Mesenchymal stem cell (in vitro differentiated cells and primary cell): ENCODE measurements at regions not wholly inside any gene's neighbourhood (a gene's known extent, or its start where the extent isn't known, plus 50 kb on each side); places are given as distances from the start of the nearest gene placed in this dataset.

Source experiments
- DNase-seq: peaks from one replicate; pipeline ENCODE4 v3.0.0-alpha.2; 2013
- H2AFZ ChIP-seq: one replicate; pipeline ENCODE4 v1.6.1; 2013; ENCODE audit warnings: low read depth, mild to moderate bottlenecking, control low read depth, inconsistent platforms, low read length, moderate library complexity
- H2AK5ac ChIP-seq: 2 replicates; pipeline ENCODE4 v1.6.1; 2013; ENCODE audit warnings: low read length, moderate library complexity, mild to moderate bottlenecking, inconsistent platforms; ENCODE audit not compliant: severe bottlenecking
- H2BK120ac ChIP-seq: one replicate; pipeline ENCODE4 v1.6.1; 2013; ENCODE audit warnings: low read depth, mild to moderate bottlenecking, inconsistent platforms, low read length, moderate library complexity
- H2BK12ac ChIP-seq, 2 experiments: one replicate each; pipeline ENCODE4 v1.6.1; 2013; ENCODE audit warnings: inconsistent platforms in 2 of 2, low read length in 2 of 2, mild to moderate bottlenecking in 2 of 2, moderate library complexity in 2 of 2, control low read depth in 1 of 2
- H2BK15ac ChIP-seq: one replicate; pipeline ENCODE4 v1.6.1; 2013; ENCODE audit warnings: mild to moderate bottlenecking, low read depth, inconsistent platforms; ENCODE audit not compliant: poor library complexity, severe bottlenecking
- H2BK5ac ChIP-seq: 2 replicates; pipeline ENCODE4 v1.6.1; 2013; ENCODE audit warnings: low read depth, mild to moderate bottlenecking, low read length, control low read depth, inconsistent platforms; ENCODE audit not compliant: poor library complexity, severe bottlenecking
- H3K14ac ChIP-seq, 2 experiments: one replicate each; pipeline ENCODE4 v1.6.1; 2013; ENCODE audit warnings: inconsistent platforms in 2 of 2, low read length in 2 of 2, control low read depth in 1 of 2, mild to moderate bottlenecking in 1 of 2, moderate library complexity in 1 of 2
- H3K18ac ChIP-seq, 2 experiments: one replicate each; pipeline ENCODE4 v1.6.1; 2013; ENCODE audit warnings: inconsistent platforms in 2 of 2, low read length in 2 of 2, control low read depth in 1 of 2, low read depth in 1 of 2, mild to moderate bottlenecking in 1 of 2
- H3K23ac ChIP-seq, 2 experiments: one replicate each; pipeline ENCODE4 v1.6.1; 2013; ENCODE audit warnings: inconsistent platforms in 2 of 2, low read length in 2 of 2, mild to moderate bottlenecking in 2 of 2, moderate library complexity in 2 of 2, control low read depth in 1 of 2
- H3K27ac ChIP-seq: 2 replicates; pipeline ENCODE4 v1.5.1; 2013; ENCODE audit warnings: mild to moderate bottlenecking, moderate library complexity, low read length, control low read depth, inconsistent platforms; ENCODE audit not compliant: poor library complexity, severe bottlenecking
- H3K27me3 ChIP-seq, 2 experiments: 2 replicates each; pipeline versions ENCODE4 v1.6.1 to v1.7.0; 2013; ENCODE audit warnings: low read length in 2 of 2, mild to moderate bottlenecking in 2 of 2, moderate library complexity in 2 of 2, control low read depth in 1 of 2, inconsistent platforms in 1 of 2; ENCODE audit not compliant: control insufficient read depth in 1 of 2, insufficient read depth in 1 of 2
- H3K36me3 ChIP-seq, 2 experiments: 2 replicates each; pipeline versions ENCODE4 v1.6.1 to v1.7.0; 2013; ENCODE audit warnings: low read length in 2 of 2, control low read depth in 1 of 2, inconsistent platforms in 1 of 2, low read depth in 1 of 2, mild to moderate bottlenecking in 1 of 2; ENCODE audit not compliant: insufficient read depth in 2 of 2, control insufficient read depth in 1 of 2
- H3K4ac ChIP-seq, 2 experiments: one replicate each; pipeline ENCODE4 v1.6.1; 2013; ENCODE audit warnings: inconsistent platforms in 2 of 2, low read length in 2 of 2, mild to moderate bottlenecking in 2 of 2, moderate library complexity in 2 of 2, control low read depth in 1 of 2, low read depth in 1 of 2
- H3K4me1 ChIP-seq: 2 replicates; pipeline ENCODE4 v1.6.1; 2013; ENCODE audit warnings: low read depth, low read length, control low read depth; ENCODE audit not compliant: control insufficient read depth, insufficient read depth
- H3K4me2 ChIP-seq: 2 replicates; pipeline ENCODE4 v1.6.1; 2013; ENCODE audit warnings: low read length, mild to moderate bottlenecking, inconsistent platforms; ENCODE audit not compliant: poor library complexity, severe bottlenecking
- H3K4me3 ChIP-seq, 2 experiments: 2 replicates each; pipeline versions ENCODE4 v1.5.1 to v1.7.0; 2013; ENCODE audit warnings: low read length in 2 of 2, mild to moderate bottlenecking in 2 of 2, control low read depth in 1 of 2, low read depth in 1 of 2; ENCODE audit not compliant: insufficient read depth in 1 of 2
- H3K79me1 ChIP-seq: replicated peaks from 2 replicates; pipeline ENCODE4 v1.6.1; 2013; ENCODE audit warnings: mild to moderate bottlenecking, control low read depth, low read length, inconsistent platforms; ENCODE audit not compliant: poor library complexity, severe bottlenecking
- H3K9ac ChIP-seq: 2 replicates; pipeline ENCODE4 v1.7.0; 2013; ENCODE audit warnings: mild to moderate bottlenecking, low read length, moderate library complexity
- H3K9me3 ChIP-seq: 2 replicates; pipeline ENCODE4 v1.7.0; 2013; ENCODE audit warnings: mild to moderate bottlenecking, low read length; ENCODE audit not compliant: control insufficient read depth
- H4K8ac ChIP-seq: one replicate; pipeline ENCODE4 v1.6.1; 2013; ENCODE audit warnings: inconsistent platforms, mild to moderate bottlenecking, low read length, moderate library complexity
- H4K91ac ChIP-seq: one replicate; pipeline ENCODE4 v1.6.1; 2013; ENCODE audit warnings: mild to moderate bottlenecking, low read length, inconsistent platforms
- WGBS: methylation state at CpG from one replicate; pipeline ENCODE4 v1.1.7; 2013; ENCODE audit warnings: mixed read lengths; 5-methylcytosine and 5-hydroxymethylcytosine counted together

DNA sequence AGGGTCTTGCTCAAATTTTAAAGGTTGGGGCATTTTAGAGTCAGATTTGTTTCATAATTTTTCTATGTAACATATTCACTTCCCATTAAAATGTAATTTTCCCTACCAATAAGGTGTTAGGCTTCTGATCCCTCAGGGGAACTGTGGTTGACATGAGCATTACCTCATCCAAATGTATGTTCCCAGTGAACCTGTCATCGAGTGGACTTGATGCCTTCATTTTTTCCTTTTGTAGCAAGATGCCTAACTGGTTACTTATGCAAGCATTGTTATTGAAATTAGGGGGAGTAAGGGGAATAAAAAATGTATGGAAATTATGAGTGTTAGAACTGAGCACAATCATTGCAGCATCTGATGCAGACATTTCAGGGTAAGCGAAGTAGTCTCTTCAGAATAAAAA, 360.5 kb downstream of the BCKDHB start:
- H3K79me1 ChIP-seq, result no peaks in the 10 kb centered on the region
- H3K18ac ChIP-seq, result no peak overlapping the region
- H4K91ac ChIP-seq, result no peak overlapping the region
- no peak overlapping the region for H4K8ac ChIP-seq
- no peaks in the 10 kb centered on the region for H3K4me1 ChIP-seq
- H3K36me3 ChIP-seq, result no peaks in the 10 kb centered on the region
- H2AK5ac ChIP-seq, result no peak overlapping the region
- no peak overlapping the region for H3K14ac ChIP-seq
- H3K23ac ChIP-seq, result no peak overlapping the region
- no peak for DNase-seq
- H3K27ac ChIP-seq, result no peak overlapping the region
- H3K9ac ChIP-seq, result no peak overlapping the region
- no peak overlapping the region for H2BK12ac ChIP-seq
- no peak overlapping the region for H3K4ac ChIP-seq
- H2BK5ac ChIP-seq, result no peak overlapping the region
- H3K4me2 ChIP-seq, result no peak overlapping the region
- no peak overlapping the region for H2AFZ ChIP-seq
- 100% methylated on average over 1 of the region's 2 CpGs for WGBS
- no peak overlapping the region for H3K4me3 ChIP-seq
- H3K27me3 ChIP-seq, result no peaks in the 10 kb centered on the region
- H3K9me3 ChIP-seq, result no peaks in the 10 kb centered on the region
- H2BK15ac ChIP-seq, result no peak overlapping the region
- H2BK120ac ChIP-seq, result no peak overlapping the region

DNA sequence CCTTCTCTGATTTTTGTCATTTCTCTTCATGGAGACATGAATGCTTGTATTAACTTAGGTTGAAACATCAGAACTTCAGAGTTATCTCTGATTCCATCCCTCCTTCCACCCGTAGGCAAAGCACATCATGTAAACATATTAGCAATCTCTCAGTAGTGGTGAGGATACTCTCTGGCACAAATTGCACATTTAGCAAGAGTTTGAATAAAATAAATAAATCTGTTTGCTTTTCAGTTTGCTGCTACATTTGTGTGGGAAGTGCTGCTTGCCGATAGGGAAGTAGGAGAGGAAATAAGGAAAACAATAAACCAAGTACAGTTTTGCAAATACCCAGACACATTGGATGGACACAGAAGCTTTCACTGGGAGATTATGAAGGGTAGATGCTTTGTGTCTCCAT, 359.0 kb downstream of the BCKDHB start:
- no peak overlapping the region for H4K8ac ChIP-seq
- no peak overlapping the region for H4K91ac ChIP-seq
- H2BK120ac ChIP-seq, result no peak overlapping the region
- H3K4me2 ChIP-seq, result no peak overlapping the region
- no peaks in the 10 kb centered on the region for H3K36me3 ChIP-seq
- no peak overlapping the region for H3K4me3 ChIP-seq
- no peak overlapping the region for H2AFZ ChIP-seq
- no peak overlapping the region for H3K27ac ChIP-seq
- no peak for DNase-seq
- no peak overlapping the region for H2BK5ac ChIP-seq
- no peak overlapping the region for H2BK15ac ChIP-seq
- H3K14ac ChIP-seq, result no peak overlapping the region
- H2BK12ac ChIP-seq, result no peak overlapping the region
- no peak overlapping the region for H2AK5ac ChIP-seq
- H3K23ac ChIP-seq, result no peak overlapping the region
- no peaks in the 10 kb centered on the region for H3K27me3 ChIP-seq
- 76% methylated on average over 2 of the region's 2 CpGs for WGBS
- no peak overlapping the region for H3K4ac ChIP-seq
- H3K9me3 ChIP-seq, result no peaks in the 10 kb centered on the region
- no peaks in the 10 kb centered on the region for H3K4me1 ChIP-seq
- H3K9ac ChIP-seq, result no peak overlapping the region
- H3K79me1 ChIP-seq, result no peaks in the 10 kb centered on the region
- no peak overlapping the region for H3K18ac ChIP-seq

GRCh38 chr6:80464901-80465300, 358.4 kb downstream of the BCKDHB start:
- Histone ChIP-seq H3K36me3 (no peaks in the 10 kb centered on the region), H3K79me1 (no peaks in the 10 kb centered on the region), H2BK5ac (no peak overlapping the region), H2AK5ac (no peak overlapping the region), H2BK15ac (no peak overlapping the region), H3K27me3 (no peaks in the 10 kb centered on the region), H3K14ac (no peak overlapping the region), H2BK12ac (no peak overlapping the region), H3K23ac (no peak overlapping the region), H3K4me2 (no peak overlapping the region), H3K27ac (no peak overlapping the region), H3K18ac (no peak overlapping the region), H3K4me3 (no peak overlapping the region), H3K4ac (no peak overlapping the region), H4K8ac (no peak overlapping the region), H3K4me1 (no peaks in the 10 kb centered on the region), H2AFZ (no peak overlapping the region), H4K91ac (no peak overlapping the region), H2BK120ac (no peak overlapping the region), H3K9ac (no peak overlapping the region), H3K9me3 (no peaks in the 10 kb centered on the region)
- no peak for DNase-seq

GRCh38 chr6:80463197-80463596, 356.7 kb downstream of the BCKDHB start:
- no peaks in the 10 kb centered on the region for H3K27me3 ChIP-seq
- no peak overlapping the region for H4K8ac ChIP-seq
- H3K4me3 ChIP-seq, result no peak overlapping the region
- H3K9ac ChIP-seq, result no peak overlapping the region
- H3K23ac ChIP-seq, result no peak overlapping the region
- no peak overlapping the region for H3K27ac ChIP-seq
- no peak overlapping the region for H2AFZ ChIP-seq
- no peak overlapping the region for H2AK5ac ChIP-seq
- H3K18ac ChIP-seq, result no peak overlapping the region
- H2BK5ac ChIP-seq, result no peak overlapping the region
- no peaks in the 10 kb centered on the region for H3K79me1 ChIP-seq
- no peak overlapping the region for H3K14ac ChIP-seq
- H3K4me1 ChIP-seq, result no peaks in the 10 kb centered on the region
- no peak overlapping the region for H3K4ac ChIP-seq
- no peaks in the 10 kb centered on the region for H3K9me3 ChIP-seq
- H3K4me2 ChIP-seq, result no peak overlapping the region
- H4K91ac ChIP-seq, result no peak overlapping the region
- no peak overlapping the region for H2BK15ac ChIP-seq
- H2BK120ac ChIP-seq, result no peak overlapping the region
- H3K36me3 ChIP-seq, result no peaks in the 10 kb centered on the region
- no peak overlapping the region for H2BK12ac ChIP-seq
- no peak for DNase-seq
